ENCODE measurements at regions not wholly inside any gene's neighbourhood (a gene's known extent, or its start where the extent isn't known, plus 50 kb on each side); places are given as distances from the start of the nearest gene placed in this dataset.

GRCh38 chr9:79264511-79265355 is 307.0 kb upstream of the TLE4 start:
- DNase-seq (ENCODE audit: low spot score): no peak

GRCh38 chr9:79266986-79267385 is 304.8 kb upstream of the TLE4 start:
- no peak for DNase-seq (ENCODE audit: low spot score)

GRCh38 chr9:79268806-79269205 is 303.0 kb upstream of the TLE4 start:
- DNase-seq (ENCODE audit: low spot score): no peak

- DNase-seq (ENCODE audit: low spot score): no peak
These were observed 298.5 kb upstream of the TLE4 start for GRCh38 chr9:79273311-79273710.

- no peak for DNase-seq (ENCODE audit: low spot score)
These were observed 292.4 kb upstream of the TLE4 start for GRCh38 chr9:79279356-79279755.

GRCh38 chr9:79280691-79281090 is 291.1 kb upstream of the TLE4 start:
- DNase-seq (ENCODE audit: low spot score): no peak

- no peak for DNase-seq (ENCODE audit: low spot score)
These were observed 287.7 kb upstream of the TLE4 start for GRCh38 chr9:79284081-79284480.

GRCh38 chr9:79286992-79287707 is 284.6 kb upstream of the TLE4 start:
- no peak for DNase-seq (ENCODE audit: low spot score)

- no peak for DNase-seq (ENCODE audit: low spot score)
These were observed 284.0 kb upstream of the TLE4 start for GRCh38 chr9:79287708-79288290.

- no peak for DNase-seq (ENCODE audit: low spot score)
These were observed 281.9 kb upstream of the TLE4 start for GRCh38 chr9:79289856-79290255.

GRCh38 chr9:79292731-79293280 is 279.0 kb upstream of the TLE4 start:
- DNase-seq (ENCODE audit: low spot score): no peak

GRCh38 chr9:79300068-79300467 is 271.7 kb upstream of the TLE4 start:
- no peak for DNase-seq (ENCODE audit: low spot score)

GRCh38 chr9:79301085-79301484 is 270.7 kb upstream of the TLE4 start:
- no peak for DNase-seq (ENCODE audit: low spot score)

GRCh38 chr9:79301551-79302391 is 270.0 kb upstream of the TLE4 start:
- no peak for DNase-seq (ENCODE audit: low spot score)

GRCh38 chr9:79302569-79302968 is 269.2 kb upstream of the TLE4 start:
- no peak for DNase-seq (ENCODE audit: low spot score)

GRCh38 chr9:79308012-79308411 is 263.8 kb upstream of the TLE4 start:
- no peak for DNase-seq (ENCODE audit: low spot score)

GRCh38 chr9:79312686-79313421 is 258.9 kb upstream of the TLE4 start:
- no peak for DNase-seq (ENCODE audit: low spot score)

- DNase-seq (ENCODE audit: low spot score): no peak
These were observed 246.3 kb upstream of the TLE4 start for GRCh38 chr9:79325501-79325900.

- no peak for DNase-seq (ENCODE audit: low spot score)
These were observed 241.9 kb upstream of the TLE4 start for GRCh38 chr9:79329861-79330260.

GRCh38 chr9:79334001-79334400 is 237.8 kb upstream of the TLE4 start:
- no peak for DNase-seq (ENCODE audit: low spot score)

- no peak for DNase-seq (ENCODE audit: low spot score)
These were observed 237.1 kb upstream of the TLE4 start for GRCh38 chr9:79334711-79335110.

Measured in globus pallidus (tissue), 1 donor.